A549 (cell line): ENCODE measurements at regions not wholly inside any gene's neighbourhood (a gene's known extent, or its start where the extent isn't known, plus 50 kb on each side); places are given as distances from the start of the nearest gene placed in this dataset.

ENCODE experiments used
- ATAC-seq, 2 experiments: fragments of 200-7000 bp in 1 of 2; fragments of >200 bp in 1 of 2; cut with Nextera tagmentation in 1 of 2; cut with Tn5 transposase in 1 of 2; 3 replicates each; pipeline versions ENCODE4 v1.8.0 to v1.9.1; 2018 to 2020; ENCODE audit warnings: mild to moderate bottlenecking in 1 of 2, moderate library complexity in 1 of 2
- CTCF ChIA-PET: fragments of 300-600 bp; sonication (Branson Sonifier 250); formaldehyde crosslinking; extraction: SDS; loops from one replicate; lab custom pipeline; 2021; ENCODE audit warnings: antibody characterized with exemption, inconsistent platforms; lab: Yijun Ruan, JAX
- POLR2A ChIA-PET: fragments of 350-600 bp; formaldehyde crosslinking; extraction: SDS; loops from one replicate; lab custom pipeline; 2021; ENCODE audit warnings: antibody characterized with exemption, inconsistent platforms; lab: Yijun Ruan, JAX
- DNase-seq, 2 experiments: peaks; one replicate each; pipeline versions ENCODE4 v3.0.0 to v3.0.0-alpha.2; 2011 to 2016; ENCODE audit warnings: low read depth in 1 of 2, low spot score in 1 of 2
- FAIRE-seq: peaks from 2 replicates; lab custom pipeline; 2011; peaks lifted over from hg19 to GRCh38; lab: Jason Lieb, UNC
- H3K27ac ChIP-seq, 2 experiments: fragments of >200 bp; sonication (Bioruptor Twin); formaldehyde crosslinking; 3 replicates each; pipeline ENCODE4 v1.5.1; 2016 to 2017
- H3K4me1 ChIP-seq: fragments of >200 bp; sonication (Bioruptor Twin); formaldehyde crosslinking; 3 replicates; pipeline ENCODE4 v1.6.1; 2016
- H3K4me2 ChIP-seq: fragments of >200 bp; sonication (Bioruptor Twin); formaldehyde crosslinking; 3 replicates; pipeline ENCODE4 v1.6.1; 2016
- H3K4me3 ChIP-seq: fragments of >200 bp; sonication (Bioruptor Twin); formaldehyde crosslinking; 3 replicates; pipeline ENCODE4 v1.5.1; 2016
- H3K9me3 ChIP-seq: fragments of >200 bp; sonication (Bioruptor Twin); formaldehyde crosslinking; 3 replicates; pipeline ENCODE4 v1.6.1; 2016
- BHLHE40 ChIP-seq: IDR thresholded peaks from 2 replicates; pipeline ENCODE4 v1.6.1; 2012; ENCODE audit warnings: low read depth, low read length, inconsistent platforms
- CBX8 ChIP-seq: fragments of 200-600 bp; sonication (generic); IDR thresholded peaks from 2 replicates; pipeline ENCODE4 v1.6.1; 2016
- CEBPB ChIP-seq, 2 experiments: fragments of >200 bp in 1 of 2; sonication (Bioruptor Twin) in 1 of 2; formaldehyde crosslinking in 1 of 2; IDR thresholded peaks; 2 replicates each; pipeline ENCODE4 v1.6.1; 2012 to 2016
- CHD2 ChIP-seq: fragments of 150-350 bp; IDR thresholded peaks from 2 replicates; pipeline ENCODE4 v1.6.1; 2014; ENCODE audit warnings: low read length; ENCODE audit not compliant: partially characterized antibody
- FOSB ChIP-seq: fragments of 250-450 bp; sonication (Bioruptor Pico); IDR thresholded peaks from 2 replicates; pipeline ENCODE4 v1.5.0; 2020; ENCODE audit warnings: mild to moderate bottlenecking, moderate library complexity
- FOXS1 ChIP-seq: fragments of 250-450 bp; sonication (Bioruptor Pico); IDR thresholded peaks from 2 replicates; pipeline ENCODE4 v1.5.0; 2020; ENCODE audit warnings: mild to moderate bottlenecking, moderate library complexity
- HMGXB4 ChIP-seq: fragments of 250-450 bp; sonication (Bioruptor Pico); IDR thresholded peaks from 2 replicates; pipeline ENCODE4 v1.5.0; 2021; ENCODE audit warnings: mild to moderate bottlenecking, moderate library complexity, borderline replicate concordance
- HOXA7 ChIP-seq: fragments of 250-450 bp; sonication (Bioruptor Pico); IDR thresholded peaks from 2 replicates; pipeline ENCODE4 v1.5.0; 2020; ENCODE audit warnings: mild to moderate bottlenecking, moderate library complexity
- JUN ChIP-seq, 2 experiments: fragments of >200 bp; sonication (Bioruptor Twin); formaldehyde crosslinking; IDR thresholded peaks; 2 replicates in 1 of 2; 3 replicates in 1 of 2; pipeline ENCODE4 v1.6.1; 2016 to 2017
- MAFK ChIP-seq: fragments of 450-650 bp; IDR thresholded peaks from 2 replicates; pipeline ENCODE4 v1.6.1; 2014; ENCODE audit not compliant: partially characterized antibody
- MAX ChIP-seq: IDR thresholded peaks from 2 replicates; pipeline ENCODE4 v1.6.1; 2012
- MYC ChIP-seq: IDR thresholded peaks from 2 replicates; pipeline ENCODE4 v1.6.1; 2012; ENCODE audit warnings: mild to moderate bottlenecking, inconsistent platforms, low read length, improper control_type of control experiment, borderline replicate concordance
- NFE2L2 ChIP-seq: fragments of 150-350 bp; conservative IDR thresholded peaks from 2 replicates; pipeline ENCODE4 v1.6.1; 2014; ENCODE audit warnings: low read length
- NPAS2 ChIP-seq: fragments of 250-450 bp; sonication (Bioruptor Pico); IDR thresholded peaks from 2 replicates; pipeline ENCODE4 v1.8.0; 2022; ENCODE audit warnings: mild to moderate bottlenecking, moderate library complexity, borderline replicate concordance
- PBX3 ChIP-seq: IDR thresholded peaks from 2 replicates; pipeline ENCODE4 v1.6.1; 2012
- POLR2AphosphoS2 ChIP-seq: conservative IDR thresholded peaks from 2 replicates; pipeline ENCODE4 v1.6.1; 2012; ENCODE audit warnings: low read length, improper control_type of control experiment, inconsistent platforms
- RAD21 ChIP-seq, 2 experiments: fragments of >200 bp in 1 of 2; sonication (Bioruptor Twin) in 1 of 2; formaldehyde crosslinking in 1 of 2; IDR thresholded peaks in 1 of 2; conservative IDR thresholded peaks in 1 of 2; 2 replicates in 1 of 2; 3 replicates in 1 of 2; pipeline ENCODE4 v1.6.1; 2012 to 2018; ENCODE audit warnings: inconsistent platforms in 1 of 2
- RARB ChIP-seq: fragments of 250-450 bp; sonication (Bioruptor Pico); IDR thresholded peaks from 2 replicates; pipeline ENCODE4 v1.8.0; 2021; ENCODE audit warnings: mild to moderate bottlenecking, moderate library complexity
- RCOR1 ChIP-seq: fragments of 150-350 bp; IDR thresholded peaks from 2 replicates; pipeline ENCODE4 v1.6.1; 2014; ENCODE audit warnings: antibody characterized with exemption, low read length, low read depth
- RNF2 ChIP-seq: fragments of 200-600 bp; sonication (generic); IDR thresholded peaks from 2 replicates; pipeline ENCODE4 v1.6.1; 2016; ENCODE audit warnings: low read depth, mild to moderate bottlenecking, antibody characterized with exemption, moderate library complexity, borderline replicate concordance
- SMC3 ChIP-seq: fragments of >200 bp; sonication (Bioruptor Twin); formaldehyde crosslinking; IDR thresholded peaks from 3 replicates; pipeline ENCODE4 v1.6.1; 2018; ENCODE audit warnings: inconsistent platforms
- SREBF2 ChIP-seq: fragments of 450-650 bp; IDR thresholded peaks from 2 replicates; pipeline ENCODE4 v1.6.1; 2014; ENCODE audit warnings: mild to moderate bottlenecking, moderate library complexity
- USF2 ChIP-seq: fragments of 450-650 bp; IDR thresholded peaks from 2 replicates; pipeline ENCODE4 v1.6.1; 2014; ENCODE audit warnings: antibody characterized with exemption
- ZSCAN20 ChIP-seq: fragments of 250-450 bp; sonication (Bioruptor Pico); IDR thresholded peaks from 2 replicates; pipeline ENCODE4 v1.8.0; 2022; ENCODE audit warnings: mild to moderate bottlenecking, moderate library complexity
- whole genome bisulfite sequencing: methylation state at CpG from one replicate; pipeline ENCODE4 v1.1.6; 2017; ENCODE audit errors: missing lambda C conversion rate; 5-methylcytosine and 5-hydroxymethylcytosine counted together

- no peak overlapping the region for H3K27ac ChIP-seq
- 0% methylated on average over 1 of the region's 1 CpG for WGBS
- CTCF ChIA-PET, result no interaction called here
- no peaks in the 10 kb centered on the region for H3K9me3 ChIP-seq
- ATAC-seq (no peak), DNase-seq (no peak), FAIRE-seq (no peak)
- H3K4me2 ChIP-seq, result no peak overlapping the region
- POLR2A ChIA-PET, result no interaction called here
- no peaks in the 10 kb centered on the region for H3K4me1 ChIP-seq
- TF ChIP-seq SREBF2 (no peak), RARB (CRISPR knock-in tag) (no peak), NPAS2 (CRISPR knock-in tag) (no peak), CEBPB (IDR thresholded peaks at IDR 0.05) (no peak), MAFK (no peak), HOXA7 (no peak), USF2 (no peak), JUN (IDR thresholded peaks at IDR 0.05) (no peak), CHD2 (no peak), HMGXB4 (CRISPR knock-in tag) (no peak), MAX (no peak), PBX3 (no peak), FOSB (no peak), NFE2L2 (no peak), FOXS1 (CRISPR knock-in tag) (no peak), MYC (no peak), RCOR1 (no peak)
- no peak overlapping the region for H3K4me3 ChIP-seq
These were observed 241.3 kb downstream of the KCTD12 start for GRCh38 chr13:76644906-76645305.

GRCh38 chr13:76643596-76643995 lies 242.6 kb downstream of the KCTD12 start:
- TF ChIP-seq NFE2L2 (no peak), ZSCAN20 (CRISPR knock-in tag) (no peak), CBX8 (no peak), NPAS2 (CRISPR knock-in tag) (no peak), BHLHE40 (no peak), POLR2AphosphoS2 (no peak), CEBPB (IDR thresholded peaks at IDR 0.05) (no peak), RAD21 (conservative IDR thresholded peaks at IDR 0.05 in 1 of 2, IDR thresholded peaks at IDR 0.05 in 1 of 2) (no peak), RNF2 (no peak), SMC3 (no peak), MAX (no peak)

More at GRCh38 chr13:76643596-76643995, 242.6 kb downstream of the KCTD12 start:
- POLR2A ChIA-PET, result no interaction called here
- 47% methylated on average over 4 of the region's 4 CpGs for WGBS
- DNase-seq (no peak), ATAC-seq (no peak), FAIRE-seq (no peak)
- CTCF ChIA-PET, result no interaction called here
- no peaks in the 10 kb centered on the region for H3K4me1 ChIP-seq
- no peak overlapping the region for H3K27ac ChIP-seq
- H3K4me2 ChIP-seq, result no peak overlapping the region
- H3K9me3 ChIP-seq, result no peaks in the 10 kb centered on the region
- no peak overlapping the region for H3K4me3 ChIP-seq
